ENCODE measurements at regions not wholly inside any gene's neighbourhood (a gene's known extent, or its start where the extent isn't known, plus 50 kb on each side); places are given as distances from the start of the nearest gene placed in this dataset.
"Not testable (repeated sequence)": the region's sequence is repeated elsewhere in the genome, so short reads cannot be mapped to it uniquely, and the experiment has no call there.

DNA sequence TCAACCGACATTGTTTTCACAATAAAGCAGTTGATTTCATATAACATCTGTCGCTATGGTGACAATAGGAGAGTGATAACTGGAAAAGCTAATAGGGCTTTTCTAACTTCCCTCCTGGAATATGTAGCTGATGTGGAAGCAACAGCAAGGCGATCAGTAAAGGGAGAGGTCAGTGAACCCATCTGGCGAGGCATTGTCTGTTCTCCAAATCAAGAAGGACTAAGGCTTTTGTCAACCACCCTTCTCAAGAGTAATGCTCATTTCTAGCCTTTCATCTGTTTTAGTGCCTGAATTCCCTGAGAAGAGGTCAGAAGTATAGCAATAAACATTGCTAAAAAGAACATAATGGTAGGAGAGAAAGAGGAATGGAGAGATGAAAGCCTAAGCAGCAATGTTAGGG lies 201.3 kb downstream of the AKAP7 start:
- no peaks in the 10 kb centered on the region for H3K27me3 Mint-ChIP-seq (ENCODE audit: low read depth)
- intact Hi-C loops (cut with micrococcal nuclease), result no loop called here
- H3K4me1 Mint-ChIP-seq (ENCODE audit: low read depth), result no peaks in the 10 kb centered on the region
- no peaks in the 10 kb centered on the region for H3K36me3 Mint-ChIP-seq (ENCODE audit: low read depth)
- no peak overlapping the region for H3K4me3 Mint-ChIP-seq (ENCODE audit: low read depth)
- DNase-seq (ENCODE audit: low spot score), result no peak
- H3K9me3 Mint-ChIP-seq, result no peaks in the 10 kb centered on the region
- H3K27ac Mint-ChIP-seq, result no peak overlapping the region

DNA sequence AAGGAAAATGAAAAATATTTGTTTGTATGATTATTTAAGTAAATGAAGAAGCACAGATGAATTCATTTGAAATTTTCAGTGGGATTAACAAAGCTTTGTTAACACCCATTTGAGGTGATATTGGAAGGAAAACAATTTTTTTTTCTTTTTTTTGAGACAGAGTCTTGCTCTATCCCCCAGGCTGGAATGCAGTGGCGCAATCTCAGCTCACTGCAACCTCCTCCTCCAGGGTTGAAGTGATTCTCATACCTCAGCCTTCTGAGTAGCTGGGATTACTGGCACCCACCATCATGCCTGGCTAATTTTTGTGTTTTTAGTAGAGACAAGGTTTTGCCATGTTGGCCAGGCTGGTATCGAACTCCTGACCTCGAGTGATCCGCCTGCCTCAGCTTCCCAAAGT lies 211.6 kb downstream of the AKAP7 start:
- H3K4me1 Mint-ChIP-seq (ENCODE audit: low read depth); H3K4me3 Mint-ChIP-seq (ENCODE audit: low read depth); intact Hi-C loops (cut with micrococcal nuclease); H3K27ac Mint-ChIP-seq; H3K9me3 Mint-ChIP-seq; DNase-seq (ENCODE audit: low spot score); H3K36me3 Mint-ChIP-seq (ENCODE audit: low read depth); H3K27me3 Mint-ChIP-seq (ENCODE audit: low read depth): not testable (repeated sequence)

GRCh38 chr6:131348572-131348971 lies 213.3 kb downstream of the AKAP7 start:
- peaks cover 7% of the 10 kb centered on the region for H3K4me1 Mint-ChIP-seq (ENCODE audit: low read depth)
- intact Hi-C loops (cut with micrococcal nuclease), result no loop called here
- H3K9me3 Mint-ChIP-seq, result no peaks in the 10 kb centered on the region
- no peak for DNase-seq (ENCODE audit: low spot score)
- no peaks in the 10 kb centered on the region for H3K27me3 Mint-ChIP-seq (ENCODE audit: low read depth)
- H3K36me3 Mint-ChIP-seq (ENCODE audit: low read depth), result peaks cover 8% of the 10 kb centered on the region
- H3K4me3 Mint-ChIP-seq (ENCODE audit: low read depth), result no peak overlapping the region
- no peak overlapping the region for H3K27ac Mint-ChIP-seq

- Mint-ChIP-seq H3K36me3 (ENCODE audit: low read depth) (peaks cover 8% of the 10 kb centered on the region), H3K4me3 (ENCODE audit: low read depth) (no peak overlapping the region), H3K9me3 (no peaks in the 10 kb centered on the region), H3K27ac (no peak overlapping the region), H3K27me3 (ENCODE audit: low read depth) (no peaks in the 10 kb centered on the region), H3K4me1 (ENCODE audit: low read depth) (peaks cover 7% of the 10 kb centered on the region)
- intact Hi-C loops (cut with micrococcal nuclease), result no loop called here
- no peak for DNase-seq (ENCODE audit: low spot score)
These were observed 213.9 kb downstream of the AKAP7 start for GRCh38 chr6:131349199-131349598.

- H3K36me3 Mint-ChIP-seq (ENCODE audit: low read depth), result peaks cover 7% of the 10 kb centered on the region
- H3K4me1 Mint-ChIP-seq (ENCODE audit: low read depth), result peaks cover 10% of the 10 kb centered on the region
- intact Hi-C loops (cut with micrococcal nuclease), result no loop called here
These were observed 217.8 kb downstream of the AKAP7 start for GRCh38 chr6:131353106-131353505.

DNA sequence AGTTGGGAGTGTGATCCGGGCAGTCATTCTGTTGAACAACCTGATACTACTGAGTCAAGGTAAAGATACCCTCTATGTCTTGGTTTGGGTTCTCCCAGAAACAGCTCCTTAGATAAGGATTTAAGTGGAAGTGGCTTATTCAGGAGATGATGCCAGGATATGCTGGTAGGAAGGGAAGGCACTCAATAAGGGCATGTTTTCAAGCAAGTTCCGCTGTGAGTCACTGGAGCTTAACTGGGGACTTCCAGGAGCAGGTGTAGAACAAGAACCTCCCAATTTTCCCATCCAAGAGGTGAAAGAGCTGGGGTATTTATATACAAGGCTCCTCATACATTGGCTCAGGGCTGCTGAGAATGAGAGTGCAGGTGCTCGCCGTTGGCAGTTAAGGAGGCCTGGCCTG lies 218.6 kb downstream of the AKAP7 start:
- Mint-ChIP-seq H3K27ac (no peak overlapping the region), H3K36me3 (ENCODE audit: low read depth) (peaks cover 5% of the 10 kb centered on the region)

More at GRCh38 chr6:131353106-131353505, 217.8 kb downstream of the AKAP7 start:
- DNase-seq (ENCODE audit: low spot score), result no peak
- H3K27me3 Mint-ChIP-seq (ENCODE audit: low read depth), result no peaks in the 10 kb centered on the region
- no peak overlapping the region for H3K27ac Mint-ChIP-seq
- H3K4me3 Mint-ChIP-seq (ENCODE audit: low read depth), result no peak overlapping the region
- H3K9me3 Mint-ChIP-seq, result no peaks in the 10 kb centered on the region

GRCh38 chr6:131354356-131354755 lies 218.7 kb upstream of the ARG1 start:
- Mint-ChIP-seq H3K27me3 (ENCODE audit: low read depth) (no peaks in the 10 kb centered on the region), H3K4me1 (ENCODE audit: low read depth) (peaks cover 2% of the 10 kb centered on the region), H3K27ac (no peak overlapping the region), H3K4me3 (ENCODE audit: low read depth) (no peak overlapping the region), H3K9me3 (no peaks in the 10 kb centered on the region), H3K36me3 (ENCODE audit: low read depth) (peaks cover 5% of the 10 kb centered on the region)
- intact Hi-C loops (cut with micrococcal nuclease), result no loop called here
- DNase-seq (ENCODE audit: low spot score), result no peak

More for the DNA sequence above, 218.6 kb downstream of the AKAP7 start:
- no peaks in the 10 kb centered on the region for H3K9me3 Mint-ChIP-seq
- H3K4me3 Mint-ChIP-seq (ENCODE audit: low read depth), result no peak overlapping the region
- intact Hi-C loops (cut with micrococcal nuclease), result no loop called here
- H3K4me1 Mint-ChIP-seq (ENCODE audit: low read depth), result peaks cover 5% of the 10 kb centered on the region
- no peak for DNase-seq (ENCODE audit: low spot score)
- no peaks in the 10 kb centered on the region for H3K27me3 Mint-ChIP-seq (ENCODE audit: low read depth)

DNA sequence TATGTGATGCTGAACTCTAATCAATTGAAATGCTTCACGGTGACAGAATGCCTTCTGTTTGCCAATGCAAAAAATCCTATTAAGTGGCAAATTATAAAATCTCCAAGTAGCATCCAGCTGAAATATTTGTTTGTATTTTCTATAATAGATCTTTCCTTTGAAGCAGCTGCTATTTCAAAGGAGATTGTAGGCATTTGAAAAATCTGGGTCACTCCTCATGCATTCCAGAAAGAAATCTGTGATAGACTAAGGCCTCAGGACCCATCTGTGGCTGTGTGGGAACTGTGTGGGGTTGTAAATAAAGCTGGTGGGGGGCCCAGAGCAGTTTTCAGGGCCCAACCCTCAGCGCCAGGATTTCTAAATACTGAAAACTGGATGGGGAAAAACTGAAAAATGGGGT lies 216.9 kb upstream of the ARG1 start:
- H3K27me3 Mint-ChIP-seq (ENCODE audit: low read depth), result no peaks in the 10 kb centered on the region
- no peak overlapping the region for H3K4me3 Mint-ChIP-seq (ENCODE audit: low read depth)
- DNase-seq (ENCODE audit: low spot score), result no peak
- no peaks in the 10 kb centered on the region for H3K9me3 Mint-ChIP-seq
- H3K36me3 Mint-ChIP-seq (ENCODE audit: low read depth), result peaks cover 9% of the 10 kb centered on the region
- peaks cover 5% of the 10 kb centered on the region for H3K4me1 Mint-ChIP-seq (ENCODE audit: low read depth)
- H3K27ac Mint-ChIP-seq, result no peak overlapping the region
- intact Hi-C loops (cut with micrococcal nuclease), result no loop called here

DNA sequence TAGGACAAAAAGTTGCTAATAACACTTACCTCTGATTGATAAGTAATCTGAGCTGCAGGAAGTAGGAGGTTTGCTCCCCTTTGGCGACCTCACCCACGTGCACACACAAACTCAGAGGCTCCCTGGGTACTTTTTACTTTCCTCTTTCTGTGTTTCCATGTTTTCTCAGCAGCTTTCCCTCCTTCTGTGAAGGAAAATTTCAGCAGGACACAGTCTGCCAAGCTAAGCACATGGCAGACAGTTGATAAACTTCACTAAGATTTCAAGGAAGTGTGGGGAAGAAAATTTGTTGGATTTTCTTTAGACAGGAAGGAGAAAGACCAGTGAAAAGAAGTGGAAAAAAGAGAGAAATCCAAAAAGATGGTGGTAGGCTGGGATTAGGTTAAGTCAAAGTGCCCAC lies 215.5 kb upstream of the ARG1 start:
- Mint-ChIP-seq H3K36me3 (ENCODE audit: low read depth) (peaks cover 8% of the 10 kb centered on the region), H3K4me3 (ENCODE audit: low read depth) (no peak overlapping the region), H3K27ac (no peak overlapping the region), H3K27me3 (ENCODE audit: low read depth) (no peaks in the 10 kb centered on the region), H3K4me1 (ENCODE audit: low read depth) (peaks cover 5% of the 10 kb centered on the region), H3K9me3 (no peaks in the 10 kb centered on the region)
- intact Hi-C loops (cut with micrococcal nuclease), result no loop called here
- DNase-seq (ENCODE audit: low spot score), result no peak

GRCh38 chr6:131362070-131362469 lies 211.0 kb upstream of the ARG1 start:
- Mint-ChIP-seq H3K27ac (no peak overlapping the region), H3K4me3 (ENCODE audit: low read depth) (no peak overlapping the region), H3K27me3 (ENCODE audit: low read depth) (no peaks in the 10 kb centered on the region), H3K9me3 (no peaks in the 10 kb centered on the region), H3K4me1 (ENCODE audit: low read depth) (peaks cover 7% of the 10 kb centered on the region), H3K36me3 (ENCODE audit: low read depth) (peaks cover 7% of the 10 kb centered on the region)
- intact Hi-C loops (cut with micrococcal nuclease), result no loop called here
- DNase-seq (ENCODE audit: low spot score), result no peak

DNA sequence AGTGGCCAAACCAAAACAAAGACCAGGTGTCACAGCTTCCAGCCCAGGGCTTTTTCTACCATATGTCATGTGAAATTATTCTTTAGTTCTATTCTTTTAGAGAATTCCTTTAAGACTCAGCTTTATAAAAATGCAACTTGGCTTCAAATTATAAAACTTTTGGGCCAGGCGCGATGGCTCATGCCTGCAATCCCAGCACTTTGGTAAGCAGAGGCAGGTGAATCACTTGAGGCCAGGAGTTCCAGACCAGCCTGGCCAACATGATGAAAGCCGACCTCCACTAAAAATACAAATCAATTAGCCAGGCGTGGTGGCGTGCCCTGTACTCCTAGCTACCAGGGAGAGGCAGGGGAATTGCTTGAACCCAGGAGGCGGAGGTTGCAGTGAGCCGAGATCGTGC lies 210.3 kb upstream of the ARG1 start:
- H3K36me3 Mint-ChIP-seq (ENCODE audit: low read depth), result peaks cover 7% of the 10 kb centered on the region
- H3K27ac Mint-ChIP-seq, result no peak overlapping the region
- no peaks in the 10 kb centered on the region for H3K9me3 Mint-ChIP-seq
- no peak for DNase-seq (ENCODE audit: low spot score)
- peaks cover 5% of the 10 kb centered on the region for H3K4me1 Mint-ChIP-seq (ENCODE audit: low read depth)
- no peaks in the 10 kb centered on the region for H3K27me3 Mint-ChIP-seq (ENCODE audit: low read depth)
- intact Hi-C loops (cut with micrococcal nuclease), result no loop called here
- no peak overlapping the region for H3K4me3 Mint-ChIP-seq (ENCODE audit: low read depth)

- no peak overlapping the region for H3K4me3 Mint-ChIP-seq (ENCODE audit: low read depth)
- no peak overlapping the region for H3K27ac Mint-ChIP-seq
- peaks cover 10% of the 10 kb centered on the region for H3K4me1 Mint-ChIP-seq (ENCODE audit: low read depth)
These were observed 208.8 kb upstream of the ARG1 start for GRCh38 chr6:131363947-131364834.

DNA sequence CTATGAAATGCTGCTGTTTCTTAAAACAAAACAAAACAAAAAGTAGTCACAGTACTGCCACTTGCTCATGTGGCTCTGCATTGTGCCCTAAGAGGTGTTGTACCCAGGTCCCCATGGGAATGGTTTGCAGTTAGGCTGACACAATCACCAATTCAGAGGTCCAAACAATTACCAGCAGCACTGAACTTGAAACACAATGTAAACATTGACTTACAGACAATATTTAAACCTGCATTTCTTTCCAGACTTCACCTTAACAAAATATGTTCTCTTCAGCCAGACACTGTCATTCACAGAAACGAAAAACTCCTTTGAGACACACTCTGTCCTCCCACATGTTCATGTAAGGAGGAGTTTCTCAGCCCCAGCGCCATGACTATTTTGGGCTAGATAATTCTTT lies 206.8 kb upstream of the ARG1 start:
- no peaks in the 10 kb centered on the region for H3K9me3 Mint-ChIP-seq
- H3K27ac Mint-ChIP-seq, result no peak overlapping the region
- H3K4me3 Mint-ChIP-seq (ENCODE audit: low read depth), result no peak overlapping the region
- intact Hi-C loops (cut with micrococcal nuclease), result no loop called here
- H3K27me3 Mint-ChIP-seq (ENCODE audit: low read depth), result no peaks in the 10 kb centered on the region
- H3K36me3 Mint-ChIP-seq (ENCODE audit: low read depth), result peaks cover 2% of the 10 kb centered on the region
- peaks cover 7% of the 10 kb centered on the region for H3K4me1 Mint-ChIP-seq (ENCODE audit: low read depth)
- DNase-seq (ENCODE audit: low spot score), result no peak

More at GRCh38 chr6:131363947-131364834, 208.8 kb upstream of the ARG1 start:
- Mint-ChIP-seq H3K27me3 (ENCODE audit: low read depth) (no peaks in the 10 kb centered on the region), H3K36me3 (ENCODE audit: low read depth) (peaks cover 7% of the 10 kb centered on the region), H3K9me3 (no peaks in the 10 kb centered on the region)
- intact Hi-C loops (cut with micrococcal nuclease), result no loop called here
- no peak for DNase-seq (ENCODE audit: low spot score)
